ENCODE measurements at regions not wholly inside any gene's neighbourhood (a gene's known extent, or its start where the extent isn't known, plus 50 kb on each side); places are given as distances from the start of the nearest gene placed in this dataset.
"Not testable (repeated sequence)": the region's sequence is repeated elsewhere in the genome, so short reads cannot be mapped to it uniquely, and the experiment has no call there.

DNA sequence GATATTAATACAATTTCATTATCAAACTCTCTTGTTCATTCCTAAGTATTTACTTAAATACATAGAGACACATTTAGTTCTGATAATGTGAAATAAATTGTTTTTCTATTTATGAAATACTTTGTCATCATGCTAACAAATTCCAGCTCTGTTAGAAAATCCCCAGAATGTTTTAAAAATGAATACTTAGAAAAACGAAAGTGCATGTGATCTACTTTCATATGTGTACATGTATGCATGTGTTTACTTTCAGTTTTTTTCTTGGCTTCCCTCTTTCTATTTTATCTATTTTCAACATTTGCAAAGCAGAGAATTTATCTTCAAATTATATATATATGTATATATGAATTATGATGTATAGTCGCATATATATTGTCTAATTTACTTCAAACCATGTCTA lies 1110.0 kb upstream of the PCDH20 start:
- no peak for DNase-seq (ENCODE audit: low spot score)

DNA sequence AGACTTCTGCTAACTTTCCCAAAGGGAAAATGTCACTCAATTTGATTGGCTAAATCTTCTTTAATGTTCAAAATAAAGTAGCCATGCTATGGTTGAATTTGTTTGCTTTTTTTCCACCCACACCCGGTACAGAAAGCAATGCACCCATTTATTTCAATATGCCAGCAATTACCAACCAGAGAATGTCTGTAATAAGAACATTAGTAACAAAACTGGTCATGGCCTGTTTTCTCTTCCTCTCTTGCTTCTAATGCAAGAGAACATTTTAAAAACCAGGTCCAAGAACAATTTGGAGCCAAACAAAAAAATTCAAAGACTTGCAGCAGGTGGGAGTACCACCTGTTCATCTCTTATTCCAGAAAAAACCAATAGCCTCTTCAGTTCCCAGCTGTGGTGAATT lies 1108.8 kb upstream of the PCDH20 start:
- DNase-seq (ENCODE audit: low spot score), result no peak

DNA sequence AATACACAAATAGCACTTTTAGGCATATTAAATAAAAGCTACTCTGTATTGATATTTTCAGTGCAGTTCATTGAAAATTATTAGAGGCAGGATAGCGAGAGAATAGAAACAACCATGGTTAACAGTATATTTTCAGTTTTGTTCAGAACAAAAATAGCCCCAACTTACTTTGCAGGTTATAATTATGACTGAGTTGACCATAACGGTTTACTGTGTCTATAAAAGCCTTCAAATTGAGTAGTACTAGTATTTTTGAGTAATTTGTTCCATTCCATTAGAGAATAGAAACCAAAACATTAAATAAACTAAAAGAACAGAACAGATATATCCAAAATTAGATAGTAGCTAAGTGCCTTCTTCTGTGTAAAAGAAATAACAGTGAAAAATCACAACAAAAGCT lies 1108.4 kb upstream of the PCDH20 start:
- DNase-seq (ENCODE audit: low spot score), result no peak

DNA sequence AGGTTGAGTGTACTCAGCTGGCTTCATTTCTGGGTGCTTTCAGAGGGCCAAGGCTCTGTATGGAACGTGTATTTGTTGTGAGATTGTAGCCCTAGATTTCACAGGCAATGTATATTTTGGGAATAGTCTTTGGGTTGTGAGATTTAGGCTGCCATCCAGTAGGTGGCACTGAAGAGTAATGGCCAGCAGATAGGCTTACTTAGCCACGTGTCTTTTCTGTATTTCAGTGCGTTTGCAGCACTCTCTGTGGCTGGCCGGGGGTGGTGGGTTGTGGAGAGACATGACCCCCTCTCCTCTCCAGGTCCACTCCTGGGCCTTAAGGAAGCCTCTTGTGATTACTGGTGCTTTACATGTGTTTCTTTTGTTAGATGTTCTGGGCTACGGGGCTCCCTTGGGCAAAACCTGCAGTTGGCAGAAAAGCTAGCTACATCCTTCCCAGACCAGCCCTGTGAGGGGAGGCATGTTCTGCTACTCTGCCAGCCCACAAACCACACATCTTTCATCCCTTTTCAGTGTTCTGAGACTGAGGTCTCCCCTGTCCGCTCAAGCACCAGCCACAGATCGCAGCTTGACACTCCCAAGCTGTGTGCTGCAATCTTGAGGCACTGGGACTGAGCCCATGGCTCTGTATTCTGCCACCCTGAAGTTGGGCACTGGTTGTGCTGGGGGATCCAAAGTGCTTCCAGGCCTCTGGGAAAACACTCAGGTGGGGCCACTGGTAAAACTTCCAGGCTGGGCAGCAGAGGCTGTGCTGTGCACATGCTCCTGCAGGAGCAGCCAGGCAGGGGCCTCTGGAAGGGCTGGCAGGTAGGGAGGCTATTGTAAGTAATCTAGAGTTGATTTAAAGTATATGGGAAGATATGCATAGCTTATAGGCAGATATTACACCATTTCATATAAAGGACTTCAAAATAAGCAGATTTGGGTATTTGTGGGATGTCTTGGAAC lies 1096.8 kb upstream of the PCDH20 start:
- peak; percentile 40 for DNase-seq (ENCODE audit: low spot score)

DNA sequence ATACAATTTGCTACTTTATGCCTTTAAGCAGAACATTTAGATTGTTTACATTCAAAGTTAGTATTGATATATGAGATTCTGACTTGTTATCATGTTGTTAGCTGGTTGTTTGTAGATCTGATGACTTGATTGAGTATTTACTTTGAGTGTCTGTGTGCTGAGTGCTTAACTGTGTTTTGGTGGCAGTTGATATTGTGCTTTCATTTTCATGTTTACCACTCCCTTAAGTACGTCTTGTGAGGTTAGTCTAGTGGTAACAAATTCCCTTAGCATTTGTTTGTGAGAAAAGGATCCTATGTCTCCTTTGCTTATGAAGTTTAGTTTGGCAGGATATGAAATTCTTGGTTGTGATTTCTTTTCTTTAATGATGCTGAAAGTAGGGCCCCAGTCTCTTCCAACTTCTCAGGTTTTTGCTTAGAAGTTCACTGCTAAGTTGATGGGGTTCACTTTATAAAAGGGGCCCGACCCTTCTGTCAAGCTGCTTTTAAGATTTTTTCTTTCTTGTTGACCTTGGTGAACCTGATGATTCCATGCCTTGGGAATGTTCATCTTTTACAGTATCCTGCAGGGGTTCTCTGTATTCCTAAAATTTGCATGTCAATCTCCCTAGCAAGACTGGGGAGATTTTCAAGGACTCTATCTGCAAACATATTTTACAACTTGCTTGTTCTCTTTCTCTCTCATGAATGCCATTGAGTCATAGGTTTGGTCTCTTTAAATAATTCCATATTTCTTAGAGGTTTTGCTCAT lies 1095.4 kb upstream of the PCDH20 start:
- DNase-seq (ENCODE audit: low spot score), result peak; percentile 9

DNA sequence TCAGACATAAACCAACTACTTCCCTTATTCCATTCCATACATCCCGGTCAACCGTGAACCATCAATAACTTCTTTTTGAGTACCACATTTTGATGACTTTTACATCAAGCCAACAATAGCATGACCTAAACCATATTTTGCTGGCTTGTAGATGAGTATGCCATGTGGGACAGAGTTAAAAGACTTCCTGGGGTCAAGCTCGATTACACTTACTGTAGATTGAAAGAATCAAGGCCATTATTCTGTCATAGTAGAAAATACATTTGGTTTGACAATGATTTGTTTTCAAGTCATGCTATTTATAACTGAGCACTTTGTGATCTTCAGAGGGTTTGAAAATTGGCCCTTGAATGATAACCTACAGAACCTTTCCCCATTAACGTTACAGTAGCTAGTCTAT lies 1086.9 kb upstream of the PCDH20 start:
- no peak for DNase-seq (ENCODE audit: low spot score)

DNA sequence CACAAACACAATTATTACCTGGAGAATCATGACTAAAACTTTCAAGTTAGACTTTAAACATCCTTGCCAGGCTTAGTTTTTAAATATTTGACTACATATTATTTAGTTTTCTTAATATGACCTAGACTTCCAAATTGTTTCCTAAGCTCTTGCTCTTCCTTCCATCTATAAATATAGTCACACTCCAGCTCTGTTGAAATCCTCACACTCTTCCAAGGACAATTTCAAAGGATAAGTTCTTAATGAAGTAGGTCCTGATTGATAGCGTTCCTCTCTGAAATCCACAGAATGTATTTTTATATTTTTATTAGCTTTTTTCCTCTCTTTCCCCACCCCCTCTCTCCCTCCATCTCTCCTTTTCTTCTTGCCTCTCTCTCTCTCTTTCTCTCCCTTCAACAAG lies 1074.1 kb upstream of the PCDH20 start:
- DNase-seq (ENCODE audit: low spot score), result no peak

DNA sequence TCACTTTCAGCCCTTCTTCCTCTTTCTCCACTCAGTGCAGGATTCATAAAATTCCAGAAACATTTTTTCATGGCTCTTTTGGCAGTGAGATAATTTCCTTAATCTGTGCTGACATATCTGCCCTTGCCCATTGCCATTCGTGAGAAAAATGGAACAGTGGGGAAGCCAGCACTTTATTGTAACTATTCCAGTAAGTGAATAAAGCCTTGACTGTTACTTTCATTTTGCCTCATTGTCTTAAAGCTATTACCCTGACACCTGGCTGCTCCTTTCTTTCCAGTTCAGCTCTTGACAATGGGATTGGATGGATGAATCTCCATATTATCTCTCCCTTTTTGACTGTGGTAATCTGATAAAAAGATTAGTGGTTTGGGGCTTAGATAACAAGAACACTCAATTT lies 1068.1 kb upstream of the PCDH20 start:
- DNase-seq (ENCODE audit: low spot score), result no peak

DNA sequence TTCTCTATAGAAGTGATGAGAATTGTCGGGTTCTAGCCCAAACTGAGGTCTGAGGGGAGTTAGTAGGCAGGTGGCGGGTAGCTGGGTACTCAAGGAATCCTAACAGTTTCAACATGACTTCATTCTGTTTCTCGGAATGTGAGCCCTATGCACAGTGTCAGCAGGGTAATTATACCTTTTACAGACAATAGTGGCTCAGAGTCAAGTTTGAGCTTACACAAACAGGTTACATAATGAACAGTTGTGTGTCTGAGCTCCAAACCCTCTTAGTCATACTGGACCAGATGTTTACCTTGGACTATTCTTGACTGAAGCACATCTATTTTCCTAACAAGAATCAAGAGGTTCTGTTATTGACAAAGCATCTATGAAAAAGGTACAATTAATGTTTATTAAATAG lies 1066.7 kb upstream of the PCDH20 start:
- DNase-seq (ENCODE audit: low spot score), result peak; percentile 7

DNA sequence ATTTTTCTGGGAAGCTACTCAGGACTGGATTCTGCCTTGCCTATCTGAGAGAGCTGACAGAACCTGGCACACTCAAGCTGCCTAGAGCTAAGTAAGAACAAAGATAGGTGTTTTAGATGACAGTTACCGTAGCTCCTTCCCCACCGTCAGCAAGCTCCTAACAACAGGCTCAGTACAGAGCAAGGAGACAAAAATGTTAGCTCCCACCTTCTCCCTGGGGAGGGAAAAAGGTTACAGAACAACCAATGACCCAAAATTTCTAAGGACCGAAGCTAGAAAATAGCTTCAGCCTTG lies 1058.2 kb upstream of the PCDH20 start:
- DNase-seq (ENCODE audit: low spot score), result no peak

DNA sequence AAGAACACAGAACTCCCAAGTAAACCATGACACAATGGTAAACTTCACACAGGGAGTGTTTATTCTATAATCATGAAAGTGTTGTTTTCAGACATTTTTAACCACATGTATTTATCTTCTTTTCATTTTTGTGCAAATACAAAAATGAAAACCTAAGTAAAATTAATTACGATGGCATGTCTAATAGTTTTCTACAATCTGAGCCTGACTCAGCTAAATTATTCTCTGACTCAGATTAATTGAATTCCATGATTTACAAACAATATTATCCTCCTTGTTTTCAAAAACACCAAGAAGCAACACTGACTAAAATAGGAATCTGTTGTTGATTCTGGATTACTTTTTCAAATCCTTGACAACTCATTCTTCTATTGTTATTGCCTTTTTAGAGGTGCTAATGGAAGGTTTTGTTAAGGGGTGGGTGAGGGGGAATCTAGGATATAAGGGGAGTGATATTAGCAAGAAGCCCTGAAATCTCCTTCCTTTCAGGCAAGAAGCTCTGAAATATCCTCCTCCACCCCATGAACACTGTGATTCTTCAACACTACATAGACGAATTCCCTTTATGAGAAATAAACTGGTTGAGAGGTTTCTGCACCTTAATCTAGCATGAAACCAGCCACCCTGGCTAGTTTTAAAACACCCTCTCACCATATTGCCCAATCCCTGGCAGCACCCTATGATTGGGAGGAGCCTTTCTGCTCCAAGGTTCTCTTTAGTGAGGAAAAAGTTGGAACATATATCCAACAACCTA lies 1057.7 kb upstream of the PCDH20 start:
- peak; percentile 12 for DNase-seq (ENCODE audit: low spot score)

DNA sequence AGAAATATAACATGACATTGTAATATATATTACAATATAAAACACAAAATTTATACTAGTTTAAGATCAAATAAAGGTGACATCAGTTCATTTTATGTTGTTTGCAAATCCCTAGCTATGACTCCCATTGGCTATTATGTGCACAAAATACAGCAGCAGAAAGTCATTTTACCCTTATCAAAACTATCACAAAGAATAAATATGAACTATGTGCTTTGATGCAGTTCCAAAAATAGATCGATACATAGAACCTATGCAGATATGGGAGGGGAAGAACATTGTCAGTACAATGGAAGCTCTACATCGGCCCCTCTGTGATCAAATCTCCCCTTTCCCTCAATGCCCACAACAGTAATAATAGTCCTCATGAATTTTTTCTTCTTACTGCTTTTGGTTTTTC lies 1038.1 kb upstream of the PCDH20 start:
- no peak for DNase-seq (ENCODE audit: low spot score)

DNA sequence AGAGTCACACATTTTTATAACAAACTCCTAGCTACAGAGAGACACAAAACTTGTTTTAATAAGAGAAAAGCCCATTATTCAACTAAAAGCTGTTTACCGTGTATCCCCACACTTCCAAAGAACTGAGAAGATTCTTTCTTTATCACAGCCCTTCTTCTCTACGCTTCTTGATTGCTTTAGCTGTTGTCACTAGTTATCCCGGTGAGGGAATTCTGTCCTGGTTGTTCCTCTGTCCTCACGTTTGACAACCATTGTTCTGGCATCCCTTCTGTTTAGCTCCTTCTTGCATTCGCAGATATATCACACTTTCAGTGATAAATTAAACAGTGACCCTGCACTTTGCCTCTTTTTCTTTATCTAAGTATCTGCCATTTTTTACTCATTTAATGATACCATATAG lies 1035.1 kb upstream of the PCDH20 start:
- no peak for DNase-seq (ENCODE audit: low spot score)

DNA sequence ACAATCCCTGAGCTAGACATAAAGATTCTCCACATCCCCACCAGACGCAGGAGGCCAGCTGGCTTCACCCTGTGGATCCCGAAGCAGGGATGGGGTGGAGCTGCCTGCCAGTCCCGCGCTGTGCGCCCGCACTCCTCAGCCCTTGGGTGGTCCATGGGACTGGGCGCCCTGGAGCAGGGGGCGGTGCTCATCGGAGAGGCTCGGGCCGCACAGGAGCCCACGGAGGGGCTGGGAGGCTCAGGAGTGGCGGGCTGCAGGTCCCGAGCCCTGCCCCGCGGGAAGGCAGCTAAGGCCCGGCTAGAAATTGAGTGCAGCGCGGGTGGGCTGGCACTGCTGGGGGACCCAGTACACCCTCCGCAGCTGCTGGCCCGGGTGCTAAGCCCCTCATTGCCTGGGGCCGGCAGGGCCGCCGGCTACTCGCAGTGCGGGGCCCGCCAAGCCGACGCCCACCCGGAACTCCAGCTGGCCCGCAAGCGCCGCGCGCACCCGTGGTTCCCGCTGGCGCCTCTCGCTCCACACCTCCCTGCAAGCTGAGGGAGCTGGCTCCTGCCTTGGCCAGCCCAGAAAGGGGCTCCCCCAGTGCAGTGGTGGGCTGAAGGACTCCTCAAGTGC lies 1032.2 kb upstream of the PCDH20 start:
- DNase-seq (ENCODE audit: low spot score), result not testable (repeated sequence)

DNA sequence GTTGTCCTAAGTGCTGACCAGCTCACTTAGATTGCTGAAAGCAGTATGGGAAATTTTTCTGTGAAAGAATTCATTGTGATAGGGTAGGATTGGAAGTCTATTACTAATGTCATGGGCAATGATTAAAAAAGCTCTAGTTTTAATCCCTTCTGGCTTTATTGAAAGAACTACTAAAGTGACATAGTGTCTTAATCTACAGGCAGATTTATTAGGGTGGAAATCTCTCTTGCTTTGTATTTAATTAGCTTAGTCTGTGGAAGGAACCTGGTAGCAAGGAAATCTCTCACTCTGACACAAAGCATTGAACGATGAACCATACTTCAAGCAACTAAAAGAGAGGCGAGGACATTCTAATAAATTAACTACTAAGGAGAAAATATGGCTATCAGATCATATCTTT lies 1029.2 kb upstream of the PCDH20 start:
- DNase-seq (ENCODE audit: low spot score), result no peak

DNA sequence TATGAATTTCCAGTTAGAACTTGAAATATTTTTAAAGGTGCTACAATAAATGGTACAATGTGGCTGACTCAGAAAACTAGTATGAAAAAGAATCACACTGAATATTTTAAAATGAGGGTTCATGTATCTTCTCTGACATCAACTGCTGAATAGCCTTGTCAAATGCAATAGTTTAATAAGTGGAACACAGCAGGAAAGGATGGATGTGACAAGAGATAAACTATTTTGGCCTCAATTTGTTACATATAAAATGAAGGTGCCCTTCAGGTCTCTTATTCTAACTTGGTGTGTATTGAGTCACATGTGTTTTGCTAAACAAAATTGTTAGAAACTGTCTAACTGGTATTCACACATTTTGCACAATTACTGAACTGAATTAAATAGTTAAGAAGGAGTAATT lies 1018.4 kb upstream of the PCDH20 start:
- DNase-seq (ENCODE audit: low spot score), result no peak

DNA sequence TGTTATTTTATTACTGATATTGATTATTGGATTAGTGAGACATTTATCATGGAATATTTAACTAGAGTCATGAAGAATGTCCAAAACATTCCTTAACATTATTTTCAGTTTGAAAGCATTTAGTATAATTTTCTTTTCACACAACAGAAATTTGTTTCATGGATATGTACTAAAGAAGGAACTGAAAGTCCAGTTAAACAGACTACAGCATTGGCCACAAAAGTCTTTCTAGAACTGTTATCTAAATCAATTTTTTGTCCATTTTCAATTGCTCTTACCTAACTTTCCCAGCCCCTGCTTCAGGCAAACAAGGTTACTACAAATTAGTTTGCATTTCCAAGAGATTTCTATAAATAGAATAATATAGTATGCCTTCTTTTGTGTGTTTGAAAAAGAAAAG lies 1018.0 kb upstream of the PCDH20 start:
- no peak for DNase-seq (ENCODE audit: low spot score)

DNA sequence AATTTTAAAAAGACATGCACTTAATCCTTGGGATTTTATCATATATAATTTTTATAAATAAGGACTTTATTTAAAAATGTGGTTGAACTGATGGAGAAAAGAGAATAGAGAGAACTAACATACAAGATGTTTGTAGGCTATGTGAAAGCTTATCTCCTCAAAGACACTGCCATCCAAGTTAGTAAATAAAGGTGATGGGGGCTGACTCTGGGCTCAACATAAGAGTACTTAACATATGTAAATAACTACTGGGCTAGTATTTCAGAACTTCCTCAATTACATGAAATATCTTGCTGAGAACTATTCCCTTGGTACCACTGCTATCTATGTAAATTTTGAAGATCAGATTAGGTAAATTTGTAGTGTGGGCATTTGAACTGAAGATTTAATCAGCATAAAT lies 1017.3 kb upstream of the PCDH20 start:
- DNase-seq (ENCODE audit: low spot score), result no peak

DNA sequence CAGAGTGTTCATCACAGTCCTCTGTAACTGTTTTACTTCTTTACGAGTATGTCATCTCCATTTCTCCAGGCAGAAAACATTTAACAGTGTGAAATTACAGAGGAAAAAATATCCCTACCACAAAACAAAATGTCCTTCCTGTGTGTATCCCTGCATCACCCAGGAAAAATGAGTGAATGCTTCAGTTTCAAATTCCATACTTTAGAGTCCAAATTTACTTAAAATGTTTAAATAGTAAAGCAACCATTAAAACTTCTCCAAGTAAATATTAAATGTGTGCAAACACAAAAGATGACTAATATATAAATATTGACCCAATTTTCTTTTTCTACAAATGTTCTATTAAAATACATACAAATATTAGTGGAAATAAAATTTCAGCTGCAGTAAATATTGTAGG lies 1016.6 kb upstream of the PCDH20 start:
- DNase-seq (ENCODE audit: low spot score), result no peak

DNA sequence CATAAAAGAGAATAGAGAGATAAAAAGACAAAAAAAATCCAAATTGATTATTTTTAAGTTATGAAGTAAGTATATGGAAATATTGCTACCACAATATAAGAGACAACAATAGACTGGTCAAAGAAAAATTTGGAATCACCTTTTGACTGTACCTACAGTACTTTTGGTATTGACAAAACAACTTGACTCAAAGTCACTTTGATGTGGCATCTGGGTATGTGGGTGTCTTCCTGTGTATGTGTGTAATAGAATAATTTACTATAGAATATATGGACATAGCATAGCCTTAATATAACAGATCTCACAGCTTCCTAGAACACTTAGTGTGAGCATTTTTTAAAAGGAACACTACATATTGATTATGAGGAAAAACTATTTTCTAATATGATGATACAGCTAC lies 1016.2 kb upstream of the PCDH20 start:
- DNase-seq (ENCODE audit: low spot score), result no peak

DNA sequence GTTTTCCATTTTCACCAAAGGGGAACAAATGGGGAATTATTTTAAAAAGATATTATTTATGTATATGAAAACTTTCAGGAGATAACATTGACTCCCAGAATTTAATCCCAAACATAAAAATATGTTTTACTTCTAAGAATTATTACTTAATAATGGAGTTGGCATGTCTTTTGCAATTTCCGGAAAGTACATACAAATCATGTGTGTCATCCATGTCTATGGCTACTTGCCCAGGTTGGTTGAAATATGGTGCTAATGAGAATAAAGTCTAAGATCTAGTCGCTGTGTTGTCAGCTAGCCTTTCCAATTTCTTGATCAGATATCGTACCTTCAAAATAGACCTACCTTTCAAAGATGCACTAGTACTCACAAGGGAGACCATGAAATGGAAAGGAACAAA lies 1003.2 kb upstream of the PCDH20 start:
- DNase-seq (ENCODE audit: low spot score), result no peak

DNA sequence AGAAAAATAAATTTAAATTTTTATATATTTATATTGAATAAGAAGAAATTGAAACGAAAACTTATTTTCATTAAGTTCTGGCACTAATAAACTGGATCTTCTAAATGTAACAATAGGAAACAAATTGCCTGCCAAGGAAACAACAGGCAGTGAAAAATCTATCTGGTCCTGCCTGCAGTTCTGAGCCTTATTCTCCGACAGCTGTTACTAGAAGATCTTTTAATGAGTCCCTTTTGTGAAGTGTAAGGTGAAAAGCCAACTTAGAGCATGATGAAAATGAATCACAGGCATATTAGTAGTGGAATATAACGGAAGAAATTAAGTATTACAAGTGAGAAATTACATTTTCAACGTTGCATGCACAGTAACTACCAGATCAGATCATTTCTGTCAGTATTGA lies 1002.7 kb upstream of the PCDH20 start:
- no peak for DNase-seq (ENCODE audit: low spot score)

DNA sequence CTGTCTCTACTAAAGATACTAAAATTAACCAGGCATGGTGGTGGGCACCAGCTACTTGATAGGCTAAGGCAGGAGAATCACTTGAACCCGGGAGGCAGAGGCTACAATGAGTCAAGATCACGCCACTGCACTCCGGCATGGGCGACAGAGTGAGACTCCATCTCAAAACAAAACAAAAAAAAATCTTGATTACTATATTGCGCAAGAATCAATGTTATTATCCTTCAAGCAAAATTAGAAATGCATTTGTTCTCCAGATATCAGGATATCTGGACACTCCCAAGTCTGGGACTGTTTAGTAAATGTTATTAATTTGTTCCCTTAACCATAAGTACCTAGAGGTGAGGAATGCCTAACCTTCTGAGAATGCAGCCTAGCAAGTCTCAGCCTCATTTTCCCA lies 992.2 kb upstream of the PCDH20 start:
- DNase-seq (ENCODE audit: low spot score), result no peak
